Karpas-422 (cell line): ENCODE measurements at regions not wholly inside any gene's neighbourhood (a gene's known extent, or its start where the extent isn't known, plus 50 kb on each side); places are given as distances from the start of the nearest gene placed in this dataset.

Experiments
- DNase-seq: peaks from one replicate; pipeline ENCODE4 v3.0.0-alpha.2; 2015
- H2AFZ ChIP-seq: fragments of 200-600 bp; sonication (generic); 2 replicates; pipeline ENCODE4 v1.6.1; 2014; ENCODE audit warnings: antibody characterized with exemption, low read length, mixed read lengths
- H3K27ac ChIP-seq: fragments of 200-600 bp; sonication (generic); 2 replicates; pipeline ENCODE4 v1.5.1; 2014; ENCODE audit warnings: mild to moderate bottlenecking, low read length, moderate library complexity
- H3K27me3 ChIP-seq: fragments of 200-600 bp; sonication (generic); 2 replicates; pipeline ENCODE4 v1.6.1; 2014; ENCODE audit warnings: low read length, mixed read lengths
- H3K36me3 ChIP-seq: fragments of 200-600 bp; sonication (generic); 2 replicates; pipeline ENCODE4 v1.6.1; 2014; ENCODE audit warnings: low read length, mixed read lengths; ENCODE audit not compliant: insufficient read depth
- H3K4me1 ChIP-seq: fragments of 200-600 bp; sonication (generic); 2 replicates; pipeline ENCODE4 v1.6.1; 2014; ENCODE audit warnings: mild to moderate bottlenecking, low read length, mixed read lengths
- H3K4me2 ChIP-seq: fragments of 200-600 bp; sonication (generic); 2 replicates; pipeline ENCODE4 v1.6.1; 2014; ENCODE audit warnings: low read length, low read depth, mild to moderate bottlenecking; ENCODE audit not compliant: poor library complexity, severe bottlenecking
- H3K4me3 ChIP-seq: fragments of 200-600 bp; sonication (generic); 2 replicates; pipeline ENCODE4 v1.5.1; 2014; ENCODE audit warnings: mild to moderate bottlenecking, antibody characterized with exemption, low read length, mixed read lengths
- H3K79me2 ChIP-seq: fragments of 200-600 bp; sonication (generic); 2 replicates; pipeline ENCODE4 v1.6.1; 2014; ENCODE audit warnings: mild to moderate bottlenecking, low read length, mixed read lengths
- H3K9ac ChIP-seq: fragments of 200-600 bp; sonication (generic); 2 replicates; pipeline ENCODE4 v1.6.0; 2014; ENCODE audit warnings: low read length
- H3K9me2 ChIP-seq: fragments of 200-600 bp; sonication (generic), shearing (Covaris generic); replicated peaks from 2 replicates; pipeline ENCODE4 v1.6.0; 2014; ENCODE audit warnings: mild to moderate bottlenecking, low read length, moderate library complexity; ENCODE audit not compliant: insufficient read depth
- H3K9me3 ChIP-seq: fragments of 300-700, 200-600 bp; sonication (generic); 2 replicates; pipeline ENCODE4 v1.6.1; 2014; ENCODE audit warnings: low read length, mixed read lengths
- H4K20me1 ChIP-seq: fragments of 200-600 bp; sonication (generic); 2 replicates; pipeline ENCODE4 v1.6.1; 2014; ENCODE audit warnings: mild to moderate bottlenecking, antibody characterized with exemption, low read length, low read depth; ENCODE audit not compliant: insufficient read depth

DNA sequence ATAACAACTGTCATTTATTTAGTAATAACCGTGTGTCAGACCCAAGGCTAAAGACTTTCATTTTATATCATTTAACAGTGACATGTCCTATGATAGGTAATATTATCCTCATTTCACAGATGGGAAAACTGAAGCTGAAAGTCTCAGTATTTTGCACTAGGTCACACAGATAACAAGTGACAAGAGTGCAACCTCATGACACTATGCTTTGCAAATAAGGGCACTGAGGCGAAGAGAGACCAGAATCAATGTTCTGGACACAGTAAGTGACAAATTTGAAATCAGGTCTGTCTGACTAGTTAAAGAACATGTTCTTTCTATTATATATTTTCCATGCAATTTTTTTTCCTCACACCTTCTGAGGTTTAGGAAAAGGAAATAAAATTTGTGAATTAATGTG is 585.7 kb downstream of the LRRC70 start:
- H3K4me1 ChIP-seq, result no peaks in the 10 kb centered on the region

DNA sequence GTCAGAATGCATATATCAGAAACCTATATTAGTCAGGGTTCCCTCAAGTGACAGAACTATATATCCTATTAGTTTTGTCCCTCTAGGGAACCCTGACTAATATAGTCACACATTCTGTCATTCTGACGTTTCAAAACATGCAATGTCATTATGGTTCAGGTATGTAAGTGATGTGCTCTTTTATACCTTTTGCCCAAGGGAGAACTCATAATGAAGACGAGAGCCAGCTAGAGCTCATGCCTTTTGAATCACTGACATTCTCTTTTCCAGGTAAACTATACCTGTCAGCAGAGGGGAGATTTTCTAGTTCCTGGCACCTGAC is 576.7 kb downstream of the LRRC70 start:
- Histone ChIP-seq H3K27me3 (no peaks in the 10 kb centered on the region), H3K4me1 (no peaks in the 10 kb centered on the region), H3K9ac (no peak overlapping the region), H3K36me3 (no peaks in the 10 kb centered on the region), H3K9me3 (no peaks in the 10 kb centered on the region), H3K27ac (no peak overlapping the region), H3K79me2 (no peaks in the 10 kb centered on the region), H2AFZ (no peak overlapping the region), H3K4me2 (no peak overlapping the region), H4K20me1 (no peaks in the 10 kb centered on the region), H3K4me3 (no peak overlapping the region), H3K9me2 (no peaks in the 10 kb centered on the region)
- DNase-seq, result no peak

More for the DNA sequence above, 585.7 kb downstream of the LRRC70 start:
- H3K4me3 ChIP-seq, result no peak overlapping the region
- no peaks in the 10 kb centered on the region for H3K79me2 ChIP-seq
- no peaks in the 10 kb centered on the region for H4K20me1 ChIP-seq
- no peak overlapping the region for H3K27ac ChIP-seq
- no peaks in the 10 kb centered on the region for H3K9me3 ChIP-seq
- no peaks in the 10 kb centered on the region for H3K9me2 ChIP-seq
- no peak for DNase-seq
- H3K4me2 ChIP-seq, result no peak overlapping the region
- H2AFZ ChIP-seq, result no peak overlapping the region
- no peaks in the 10 kb centered on the region for H3K36me3 ChIP-seq
- no peaks in the 10 kb centered on the region for H3K27me3 ChIP-seq
- H3K9ac ChIP-seq, result no peak overlapping the region

DNA sequence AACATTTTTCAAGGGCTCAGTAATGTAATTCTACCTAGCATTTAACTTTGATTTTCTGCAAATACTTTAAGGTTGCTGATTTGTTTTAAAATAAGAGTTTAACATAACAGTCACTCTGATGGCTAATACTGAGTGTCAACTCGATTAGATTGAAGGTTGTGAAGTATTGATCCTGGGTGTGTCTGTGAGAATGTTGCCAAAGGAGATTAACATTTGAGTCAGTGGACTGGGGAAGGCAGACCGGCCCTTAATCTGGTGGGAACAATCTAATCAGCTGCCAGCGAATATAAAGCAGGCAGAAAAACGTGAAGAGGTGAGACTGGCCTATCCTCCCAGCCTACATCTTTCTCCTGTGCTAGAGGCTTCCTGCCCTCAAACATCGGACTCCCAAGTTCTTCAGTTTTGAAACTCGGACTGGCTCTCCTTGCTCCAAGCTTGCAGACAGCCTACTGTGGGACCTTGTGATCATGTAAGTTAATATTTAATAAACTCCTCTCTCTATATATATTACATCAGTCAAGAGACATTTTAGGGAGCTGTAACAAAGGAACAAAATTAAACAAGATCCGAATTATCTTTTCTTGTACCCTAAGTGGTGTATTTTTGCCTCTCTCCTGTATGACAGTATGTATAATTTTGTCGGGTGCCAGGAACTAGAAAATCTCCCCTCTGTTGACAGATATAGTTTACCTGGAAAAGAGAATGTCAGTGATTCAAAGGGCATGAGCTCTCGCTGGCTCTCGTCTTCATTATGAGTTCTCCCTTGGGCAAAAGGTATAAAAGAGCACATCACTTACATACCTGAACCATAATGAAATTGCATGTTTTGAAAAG is 576.1 kb downstream of the LRRC70 start:
- Histone ChIP-seq H4K20me1 (no peaks in the 10 kb centered on the region), H3K4me1 (no peaks in the 10 kb centered on the region), H3K79me2 (no peaks in the 10 kb centered on the region), H3K27ac (no peak overlapping the region), H3K9me3 (no peaks in the 10 kb centered on the region), H3K27me3 (no peaks in the 10 kb centered on the region), H3K9me2 (no peaks in the 10 kb centered on the region), H3K9ac (no peak overlapping the region), H2AFZ (no peak overlapping the region), H3K36me3 (no peaks in the 10 kb centered on the region), H3K4me3 (no peak overlapping the region), H3K4me2 (no peak overlapping the region)
- DNase-seq, result no peak

DNA sequence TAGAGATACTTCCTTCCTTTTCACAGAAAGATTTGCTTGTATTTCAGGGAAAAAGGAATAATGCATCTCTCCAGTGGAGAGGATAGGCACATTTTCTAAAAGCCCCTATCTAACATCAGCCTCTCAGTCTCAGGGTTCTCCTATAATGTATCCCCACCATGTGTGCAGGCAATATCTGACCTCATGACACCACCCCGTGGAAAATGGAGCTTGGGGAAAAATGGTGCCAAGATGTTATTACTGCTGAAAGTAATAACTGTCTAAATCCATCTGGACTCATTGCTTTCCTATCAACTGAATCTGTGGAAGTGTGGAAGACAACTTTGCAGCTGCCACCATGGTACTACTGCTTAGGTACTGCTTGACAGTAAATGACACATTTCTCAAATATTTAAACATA is 574.3 kb downstream of the LRRC70 start:
- H2AFZ ChIP-seq, result no peak overlapping the region
- no peak overlapping the region for H3K4me2 ChIP-seq
- no peaks in the 10 kb centered on the region for H3K36me3 ChIP-seq
- H3K9ac ChIP-seq, result no peak overlapping the region
- no peaks in the 10 kb centered on the region for H3K27me3 ChIP-seq
- H3K9me2 ChIP-seq, result no peaks in the 10 kb centered on the region; the same call in 1 of the 2 replicates
- no peak for DNase-seq
- no peaks in the 10 kb centered on the region for H4K20me1 ChIP-seq
- H3K4me3 ChIP-seq, result no peak overlapping the region
- H3K27ac ChIP-seq, result no peak overlapping the region
- H3K4me1 ChIP-seq, result no peaks in the 10 kb centered on the region
- H3K9me3 ChIP-seq, result no peaks in the 10 kb centered on the region
- no peaks in the 10 kb centered on the region for H3K79me2 ChIP-seq

DNA sequence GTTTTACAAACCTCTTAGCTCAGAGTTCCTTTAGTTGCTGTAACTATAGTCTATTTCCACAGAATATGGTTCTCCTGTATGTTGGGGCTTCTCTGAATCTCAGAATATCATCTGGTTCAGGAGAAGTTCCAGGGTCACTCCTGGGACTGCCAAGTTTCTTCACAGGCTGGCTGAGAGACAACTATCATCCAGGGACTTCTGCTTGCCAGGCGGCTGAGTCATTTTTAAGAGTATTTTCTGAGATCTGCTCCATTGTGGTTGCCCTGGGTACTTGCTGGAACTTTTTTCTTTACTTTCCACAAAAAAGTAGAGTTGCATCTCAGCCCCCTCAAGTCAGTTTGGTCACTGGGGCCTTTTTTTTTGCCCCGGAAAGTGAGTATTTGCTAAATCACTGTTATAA is 566.5 kb downstream of the LRRC70 start:
- no peak overlapping the region for H3K9ac ChIP-seq
- no peaks in the 10 kb centered on the region for H3K27me3 ChIP-seq
- H3K9me2 ChIP-seq, result peaks cover 2% of the 10 kb centered on the region; the same call in 1 of the 2 replicates
- H3K4me1 ChIP-seq, result no peaks in the 10 kb centered on the region
- H3K4me3 ChIP-seq, result no peak overlapping the region
- no peak for DNase-seq
- H3K9me3 ChIP-seq, result no peaks in the 10 kb centered on the region
- H3K79me2 ChIP-seq, result no peaks in the 10 kb centered on the region
- H3K27ac ChIP-seq, result no peak overlapping the region
- no peaks in the 10 kb centered on the region for H3K36me3 ChIP-seq
- H2AFZ ChIP-seq, result no peak overlapping the region
- H3K4me2 ChIP-seq, result no peak overlapping the region
- no peaks in the 10 kb centered on the region for H4K20me1 ChIP-seq

DNA sequence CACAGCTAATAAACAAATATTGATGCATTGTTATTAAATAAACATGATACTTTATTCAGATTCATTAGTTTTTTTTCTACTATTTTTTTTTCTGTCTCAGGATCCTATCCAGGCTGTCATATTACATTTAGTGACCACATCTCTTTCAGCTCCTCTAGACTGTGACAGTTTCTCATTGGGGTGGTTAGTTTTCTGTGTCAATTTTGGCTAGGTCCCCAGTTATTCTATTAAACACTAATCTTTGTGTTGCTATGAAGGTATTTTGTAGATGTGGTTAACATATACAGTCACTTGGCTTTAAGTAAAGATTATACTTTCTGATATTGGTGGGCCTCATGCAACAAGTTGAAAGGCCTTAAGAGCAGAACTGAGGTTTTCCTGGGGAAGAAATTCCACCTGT is 563.0 kb downstream of the LRRC70 start:
- H3K79me2 ChIP-seq, result no peaks in the 10 kb centered on the region
- no peaks in the 10 kb centered on the region for H3K4me1 ChIP-seq
- H3K9me3 ChIP-seq, result no peaks in the 10 kb centered on the region
- no peaks in the 10 kb centered on the region for H3K9me2 ChIP-seq
- H3K27ac ChIP-seq, result no peak overlapping the region
- no peak overlapping the region for H3K4me2 ChIP-seq
- no peaks in the 10 kb centered on the region for H3K36me3 ChIP-seq
- H2AFZ ChIP-seq, result no peak overlapping the region
- no peak overlapping the region for H3K4me3 ChIP-seq
- no peaks in the 10 kb centered on the region for H3K27me3 ChIP-seq
- no peak overlapping the region for H3K9ac ChIP-seq
- no peak for DNase-seq
- H4K20me1 ChIP-seq, result no peaks in the 10 kb centered on the region

DNA sequence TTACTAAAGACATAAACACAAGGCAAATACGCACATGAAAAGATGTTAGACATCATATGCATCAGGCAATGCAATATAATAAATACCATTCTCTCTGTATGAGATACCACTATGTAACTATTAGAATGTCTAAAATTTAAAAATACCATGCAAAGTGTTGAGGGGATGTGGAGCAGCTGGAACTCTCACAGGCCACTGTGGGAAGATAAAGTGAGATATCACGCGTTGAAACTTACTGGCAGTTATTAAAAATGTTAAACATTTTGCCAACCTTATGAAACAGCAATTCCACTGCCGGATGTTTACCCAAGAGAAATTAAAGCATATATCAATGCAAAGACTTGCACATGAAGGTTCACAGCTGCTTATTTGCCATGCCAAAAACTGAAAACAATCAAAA is 556.7 kb downstream of the LRRC70 start:
- H3K27me3 ChIP-seq, result no peaks in the 10 kb centered on the region
- no peaks in the 10 kb centered on the region for H3K79me2 ChIP-seq
- H4K20me1 ChIP-seq, result no peaks in the 10 kb centered on the region
- no peaks in the 10 kb centered on the region for H3K36me3 ChIP-seq
- no peaks in the 10 kb centered on the region for H3K9me3 ChIP-seq
- no peaks in the 10 kb centered on the region for H3K4me1 ChIP-seq
- DNase-seq, result no peak
- H3K27ac ChIP-seq, result no peak overlapping the region
- H3K4me2 ChIP-seq, result no peak overlapping the region
- no peak overlapping the region for H3K4me3 ChIP-seq
- no peak overlapping the region for H2AFZ ChIP-seq
- H3K9ac ChIP-seq, result no peak overlapping the region
- no peaks in the 10 kb centered on the region for H3K9me2 ChIP-seq

DNA sequence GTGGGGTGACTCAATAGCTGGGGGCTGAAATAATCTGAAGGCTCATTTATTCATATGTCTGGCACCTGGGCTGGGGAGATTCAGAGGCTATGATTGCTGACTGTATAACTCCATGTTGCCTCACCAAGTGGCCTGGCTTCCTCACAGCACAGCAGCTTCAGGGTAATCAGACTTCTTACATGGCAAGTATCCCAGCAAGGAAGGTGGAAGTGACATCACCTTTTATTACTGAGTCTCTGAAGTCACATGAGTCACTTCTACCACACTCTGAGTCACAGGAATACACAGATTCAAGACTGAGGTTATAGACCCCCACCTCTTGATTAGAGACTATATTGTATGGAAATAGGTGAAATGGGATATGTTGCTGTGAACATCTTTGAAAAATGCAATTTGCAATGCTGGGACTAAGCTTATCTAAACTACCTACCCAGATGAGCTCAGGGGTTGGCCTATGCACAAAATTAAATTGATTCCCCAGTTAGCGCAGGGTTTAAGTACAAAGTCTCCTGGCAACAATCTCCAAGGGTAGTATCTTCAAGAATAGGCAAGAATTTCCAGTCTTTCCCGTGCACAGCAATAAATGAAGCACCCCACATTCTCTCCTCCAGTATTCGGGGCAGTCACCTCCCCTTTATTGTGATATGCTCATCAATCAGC is 553.1 kb downstream of the LRRC70 start:
- DNase-seq, result no peak
- Histone ChIP-seq H3K4me2 (no peak overlapping the region), H3K9ac (no peak overlapping the region), H3K27me3 (no peaks in the 10 kb centered on the region), H4K20me1 (no peaks in the 10 kb centered on the region), H3K9me2 (no peaks in the 10 kb centered on the region), H3K27ac (no peak overlapping the region), H3K4me3 (no peak overlapping the region), H3K4me1 (no peaks in the 10 kb centered on the region), H3K9me3 (no peaks in the 10 kb centered on the region), H3K79me2 (no peaks in the 10 kb centered on the region), H3K36me3 (no peaks in the 10 kb centered on the region), H2AFZ (no peak overlapping the region)
